NOMO-1 (cell line): ENCODE measurements at regions not wholly inside any gene's neighbourhood (a gene's known extent, or its start where the extent isn't known, plus 50 kb on each side); places are given as distances from the start of the nearest gene placed in this dataset.
A peak's percentile ranks its signal among the peaks of the same experiment; 100 is the strongest.

Experiments used
- DNase-seq, 2 experiments: peaks; one replicate each; lab custom pipeline; 2025; ENCODE audit not compliant: unreplicated experiment in 2 of 2; lab: John Stamatoyannopoulos, UW

- no peak for DNase-seq
Measured at GRCh38 chr4:80145739-80146138, 51.6 kb upstream of the PRDM8 start.

- DNase-seq = peak in 1 of 2 experiments; percentile 5
Measured at GRCh38 chr4:80144676-80145470, 52.4 kb upstream of the PRDM8 start.

- no peak for DNase-seq
Measured at GRCh38 chr4:80143307-80143679, 54.0 kb upstream of the PRDM8 start.

GRCh38 chr4:80142394-80143306 is 54.7 kb upstream of the PRDM8 start:
- peak; percentile 47 to 70 for DNase-seq

- no peak for DNase-seq
Measured at GRCh38 chr4:80141543-80141942, 55.8 kb upstream of the PRDM8 start.

- peak in 1 of 2 experiments; percentile 26 for DNase-seq
Measured at GRCh38 chr4:80140194-80140593, 57.1 kb upstream of the PRDM8 start.

DNA sequence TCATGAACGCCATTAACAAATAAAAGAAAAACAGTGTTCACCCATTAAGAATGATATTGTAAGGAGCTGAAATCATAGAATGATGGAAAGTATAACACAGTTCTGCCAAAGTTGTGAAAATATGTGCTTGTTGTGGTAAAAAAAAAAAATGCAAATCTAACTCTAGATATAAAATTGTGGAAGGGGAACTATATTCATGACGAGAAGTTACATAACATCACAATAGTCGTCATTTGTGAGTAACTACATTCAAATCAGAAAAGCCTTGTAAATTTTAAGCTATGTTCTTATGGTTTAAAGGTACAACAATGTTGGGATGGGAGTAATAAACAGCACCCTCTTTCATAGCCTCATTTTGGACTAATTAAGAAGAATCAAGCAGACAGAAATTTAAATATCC is 57.6 kb upstream of the PRDM8 start:
- DNase-seq = peak in 1 of 2 experiments; percentile 58

GRCh38 chr4:80138551-80139538 is 58.5 kb upstream of the PRDM8 start:
- peak; percentile 42 to 60 for DNase-seq

GRCh38 chr4:80137631-80138030 is 59.7 kb upstream of the PRDM8 start:
- DNase-seq = no peak

DNA sequence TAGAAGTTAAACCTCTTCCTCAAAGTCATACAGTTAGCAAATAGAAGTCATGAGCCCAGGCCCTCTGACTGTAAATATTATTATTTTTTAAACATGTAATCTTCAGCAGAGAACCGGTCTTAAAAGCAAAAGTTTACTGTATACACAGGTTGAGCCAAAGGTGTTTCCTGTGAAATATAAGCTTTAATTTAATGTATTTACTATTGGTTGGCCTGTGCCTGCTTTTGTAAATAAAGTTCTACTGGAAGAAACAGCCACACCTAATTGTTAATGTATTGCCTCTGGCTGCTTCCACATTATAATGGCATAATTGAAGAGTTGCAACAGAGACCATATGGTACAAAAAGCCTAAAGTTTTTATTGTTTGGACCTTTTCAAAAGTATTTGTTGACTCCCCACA is 61.0 kb upstream of the PRDM8 start:
- DNase-seq = no peak

- no peak for DNase-seq
Measured at GRCh38 chr4:80135702-80136058, 61.6 kb upstream of the PRDM8 start.

DNA sequence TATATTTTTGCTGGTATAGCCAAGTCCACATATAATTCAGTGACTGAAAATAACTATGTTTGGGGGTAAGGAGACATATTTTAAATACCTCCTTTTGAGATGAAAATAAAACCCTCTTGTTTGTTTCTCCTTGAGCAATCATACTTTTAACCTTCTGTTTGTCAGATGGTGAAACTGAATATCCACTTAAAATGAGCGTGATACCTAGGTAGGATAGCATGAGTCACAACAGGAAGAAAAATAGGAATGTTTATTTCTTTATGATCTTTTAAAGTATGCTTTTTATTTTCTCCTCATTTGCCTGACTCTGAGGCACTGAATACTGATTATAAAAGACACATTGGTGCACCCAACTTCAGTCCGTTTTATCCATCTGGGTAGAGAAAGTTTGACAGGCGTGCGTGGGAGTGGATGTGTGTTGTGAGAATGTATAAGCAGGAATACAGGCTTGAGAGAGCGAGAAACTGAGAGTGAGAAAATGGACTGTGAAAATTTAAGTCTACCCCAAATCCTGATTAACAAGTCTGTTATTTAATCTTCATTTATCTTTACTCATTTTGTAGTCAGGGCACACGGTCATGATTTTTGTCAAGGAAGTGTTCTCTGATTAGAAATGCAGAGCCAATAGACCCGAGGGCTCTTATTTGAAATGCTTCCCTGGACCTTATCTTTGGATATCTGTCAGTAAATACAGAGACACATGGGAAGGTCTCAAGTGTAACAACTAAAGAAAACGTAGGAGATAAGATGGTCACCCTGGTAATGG is 62.1 kb upstream of the ANTXR2 start:
- no peak for DNase-seq

DNA sequence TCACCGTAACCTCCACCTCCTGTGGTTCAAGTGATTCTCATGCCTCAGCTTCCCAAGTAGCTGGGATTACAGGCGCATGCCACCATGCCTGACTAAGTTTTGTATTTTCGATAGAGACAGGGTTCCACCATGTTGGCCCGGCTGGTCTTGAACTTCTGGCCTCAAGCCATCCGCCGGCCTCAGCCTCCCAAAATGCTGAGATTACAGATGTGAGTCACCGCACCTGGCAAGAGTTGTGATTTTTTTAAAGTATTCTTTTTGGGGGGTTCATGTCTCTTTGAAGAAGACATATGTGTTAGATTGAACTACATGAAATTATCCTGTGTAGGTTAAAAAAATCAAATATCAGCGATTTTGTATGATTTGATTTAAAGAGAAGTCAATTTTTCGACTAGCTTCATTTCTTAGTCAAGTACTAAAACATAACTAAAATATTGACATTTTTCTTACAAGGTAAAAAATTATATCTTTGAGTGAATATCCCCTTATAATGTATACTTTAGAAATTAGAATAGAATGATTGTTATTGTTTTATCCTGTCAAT is 60.3 kb upstream of the ANTXR2 start:
- DNase-seq = no peak

GRCh38 chr4:80129785-80130184 is 56.8 kb upstream of the ANTXR2 start:
- DNase-seq = no peak

GRCh38 chr4:80128941-80129340 is 55.9 kb upstream of the ANTXR2 start:
- DNase-seq = no peak

GRCh38 chr4:80127870-80128419 is 54.9 kb upstream of the ANTXR2 start:
- DNase-seq = no peak

DNA sequence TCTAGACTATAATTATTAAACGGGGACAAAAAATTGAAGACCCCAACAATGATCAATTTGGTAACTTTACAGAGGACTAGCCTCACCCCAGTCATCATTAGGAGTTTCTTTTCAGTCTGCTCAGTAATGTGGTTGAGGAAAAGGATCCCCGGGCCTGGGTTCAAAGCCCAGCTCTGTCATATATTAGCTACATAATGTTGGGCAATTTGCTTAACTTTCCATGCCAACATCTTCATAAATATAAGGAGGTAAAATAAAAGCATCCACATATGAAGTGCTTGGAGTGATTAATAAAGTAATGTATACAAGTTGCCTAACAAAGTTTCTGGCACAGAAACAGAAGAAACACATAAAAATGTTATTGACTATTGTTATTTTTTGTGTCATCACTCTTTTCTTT is 53.4 kb upstream of the ANTXR2 start:
- DNase-seq = peak in 1 of 2 experiments; percentile 5

GRCh38 chr4:80125252-80126177 is 52.5 kb upstream of the ANTXR2 start:
- peak; percentile 15 to 52 for DNase-seq
